Testis (tissue), 2 donors: ENCODE measurements at regions not wholly inside any gene's neighbourhood (a gene's known extent, or its start where the extent isn't known, plus 50 kb on each side); places are given as distances from the start of the nearest gene placed in this dataset.

Experiments used
- DNase-seq: peaks from one replicate; pipeline ENCODE4 v3.0.0-alpha.2; 2019
- H3K27ac ChIP-seq, 2 donors: fragments of 200-600 bp; sonication (generic); one replicate each; pipeline ENCODE4 v1.5.1; 2019
- H3K27me3 ChIP-seq: fragments of 200-600 bp; sonication (generic); one replicate; pipeline ENCODE4 v1.5.1; 2019
- H3K36me3 ChIP-seq: fragments of 200-600 bp; sonication (generic); one replicate; pipeline ENCODE4 v1.5.1; 2017; ENCODE audit warnings: low read depth; ENCODE audit errors: missing control alignments
- H3K4me1 ChIP-seq: fragments of 200-600 bp; sonication (generic); one replicate; pipeline ENCODE4 v1.5.1; 2019
- H3K4me3 ChIP-seq, 2 donors: fragments of 200-600 bp; sonication (generic); one replicate each; pipeline ENCODE4 v1.5.1; 2017 to 2019
- H3K9me3 ChIP-seq: fragments of 200-600 bp; sonication (generic); one replicate; pipeline ENCODE4 v1.5.1; 2017
- CTCF ChIP-seq, 3 experiments: fragments of 450-650 bp in 2 of 3; fragments of 200-600 bp in 1 of 3; sonication (generic) in 1 of 3; IDR thresholded peaks; one replicate each; pipeline ENCODE4 v1.5.1; 2016 to 2019; ENCODE audit warnings: antibody characterized with exemption in 3 of 3, mild to moderate bottlenecking in 2 of 3, moderate library complexity in 1 of 3
- POLR2A ChIP-seq: fragments of 450-650 bp; IDR thresholded peaks from one replicate; pipeline ENCODE4 v1.6.1; 2017; ENCODE audit warnings: antibody characterized with exemption, mild to moderate bottlenecking, moderate library complexity
- WGBS, 2 donors: methylation state at CpG; one replicate each; pipeline ENCODE4 v1.1.5; 2018; 5-methylcytosine and 5-hydroxymethylcytosine counted together
- intact Hi-C: fragments of 100-400 bp; cut with DNase I; formaldehyde crosslinking; loops from one replicate; pipeline ENCODE4 v1.15.1; 2023; ENCODE audit warnings: low total_unique reads

GRCh38 chr5:130526708-130527107 is 622.4 kb downstream of the CHSY3 start:
- TF ChIP-seq POLR2A: no peak
- TF ChIP-seq CTCF (IDR thresholded peaks at IDR 0.05): no peak
- WGBS, 2 donors: 86 to 88% methylated on average over 3 of the region's 3 CpGs
- H3K4me3 ChIP-seq: no peak overlapping the region
- DNase-seq: no peak
- no peaks in the 10 kb centered on the region for H3K27me3 ChIP-seq
- intact Hi-C loops: no loop called here
- no peak overlapping the region for H3K27ac ChIP-seq
- H3K9me3 ChIP-seq: no peaks in the 10 kb centered on the region
- no peaks in the 10 kb centered on the region for H3K36me3 ChIP-seq
- no peaks in the 10 kb centered on the region for H3K4me1 ChIP-seq

- WGBS, 2 donors: 70 to 75% methylated on average over 1 of the region's 1 CpG
- Histone ChIP-seq H3K36me3 (no peaks in the 10 kb centered on the region), H3K4me3 (no peak overlapping the region), H3K9me3 (no peaks in the 10 kb centered on the region), H3K27ac (no peak overlapping the region), H3K4me1 (no peaks in the 10 kb centered on the region), H3K27me3 (no peaks in the 10 kb centered on the region)
- TF ChIP-seq CTCF (IDR thresholded peaks at IDR 0.05) (no peak), POLR2A (no peak)
- intact Hi-C loops: no loop called here
- DNase-seq: peak; percentile 24
Measured at GRCh38 chr5:130520211-130520610, 615.9 kb downstream of the CHSY3 start.

GRCh38 chr5:130514984-130515690 is 610.9 kb downstream of the CHSY3 start:
- no peaks in the 10 kb centered on the region for H3K4me1 ChIP-seq
- 93 to 94% methylated on average over 2 of the region's 2 CpGs for WGBS, 2 donors
- no peaks in the 10 kb centered on the region for H3K9me3 ChIP-seq
- intact Hi-C loops: no loop called here
- H3K36me3 ChIP-seq: no peaks in the 10 kb centered on the region
- H3K27me3 ChIP-seq: no peaks in the 10 kb centered on the region
- TF ChIP-seq POLR2A (no peak), CTCF (IDR thresholded peaks at IDR 0.05) (no peak)
- H3K4me3 ChIP-seq: no peak overlapping the region
- no peak for DNase-seq
- no peak overlapping the region for H3K27ac ChIP-seq

GRCh38 chr5:130502702-130503101 is 598.4 kb downstream of the CHSY3 start:
- H3K36me3 ChIP-seq: no peaks in the 10 kb centered on the region
- H3K4me3 ChIP-seq: no peak overlapping the region
- 93 to 94% methylated on average over 4 of the region's 4 CpGs for WGBS, 2 donors
- H3K4me1 ChIP-seq: no peaks in the 10 kb centered on the region
- no peaks in the 10 kb centered on the region for H3K27me3 ChIP-seq
- no peak overlapping the region for H3K27ac ChIP-seq
- intact Hi-C loops: no loop called here
- no peak for TF ChIP-seq CTCF (IDR thresholded peaks at IDR 0.05)
- TF ChIP-seq POLR2A: no peak
- no peak for DNase-seq
- H3K9me3 ChIP-seq: no peaks in the 10 kb centered on the region
